ENCODE measurements at regions not wholly inside any gene's neighbourhood (a gene's known extent, or its start where the extent isn't known, plus 50 kb on each side); places are given as distances from the start of the nearest gene placed in this dataset.

DNA sequence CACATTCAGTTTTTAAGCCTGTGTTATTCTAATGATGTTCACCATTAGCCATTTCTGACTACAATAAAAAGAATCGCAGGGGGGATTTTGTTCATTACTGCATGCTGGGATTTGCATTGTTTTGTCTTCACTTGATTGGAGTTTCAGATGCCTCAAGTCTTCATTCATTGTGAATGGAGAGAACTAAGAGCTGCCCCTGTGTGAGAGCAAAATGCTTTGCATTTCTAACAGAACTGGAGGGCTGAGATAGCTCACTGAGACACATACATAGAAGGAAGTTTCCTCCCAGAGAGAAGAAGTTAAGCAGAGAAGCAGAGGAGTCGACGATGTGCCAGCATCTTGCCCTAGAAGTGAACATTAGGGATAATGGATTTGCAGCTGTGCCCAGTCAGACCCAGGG is 113.5 kb upstream of the GATB start:
- no peak for ATAC-seq

DNA sequence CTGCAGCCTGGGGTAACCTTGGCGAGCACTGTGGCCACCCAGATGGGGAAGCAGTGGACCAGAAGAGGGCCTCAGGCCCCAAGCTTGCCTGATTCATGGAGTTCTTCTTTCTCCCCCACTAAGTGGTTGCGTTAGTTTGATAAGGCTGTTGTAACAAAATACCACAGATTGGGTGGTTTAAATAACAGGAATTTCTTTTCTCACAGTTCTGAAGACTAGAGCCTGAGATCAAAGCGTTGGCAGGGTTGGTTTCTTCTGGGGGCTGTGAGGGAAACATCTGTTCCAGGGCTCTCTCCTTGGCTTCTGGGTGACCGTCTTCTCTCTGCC is 105.7 kb upstream of the GATB start:
- Histone ChIP-seq H3K4me3 (no peak overlapping the region), H3K36me3 (ENCODE audit: low read depth) (no peaks in the 10 kb centered on the region), H3K4me1 (ENCODE audit: low read depth) (no peaks in the 10 kb centered on the region), H3K9me3 (no peaks in the 10 kb centered on the region)
- TF ChIP-seq, protein P1, sequence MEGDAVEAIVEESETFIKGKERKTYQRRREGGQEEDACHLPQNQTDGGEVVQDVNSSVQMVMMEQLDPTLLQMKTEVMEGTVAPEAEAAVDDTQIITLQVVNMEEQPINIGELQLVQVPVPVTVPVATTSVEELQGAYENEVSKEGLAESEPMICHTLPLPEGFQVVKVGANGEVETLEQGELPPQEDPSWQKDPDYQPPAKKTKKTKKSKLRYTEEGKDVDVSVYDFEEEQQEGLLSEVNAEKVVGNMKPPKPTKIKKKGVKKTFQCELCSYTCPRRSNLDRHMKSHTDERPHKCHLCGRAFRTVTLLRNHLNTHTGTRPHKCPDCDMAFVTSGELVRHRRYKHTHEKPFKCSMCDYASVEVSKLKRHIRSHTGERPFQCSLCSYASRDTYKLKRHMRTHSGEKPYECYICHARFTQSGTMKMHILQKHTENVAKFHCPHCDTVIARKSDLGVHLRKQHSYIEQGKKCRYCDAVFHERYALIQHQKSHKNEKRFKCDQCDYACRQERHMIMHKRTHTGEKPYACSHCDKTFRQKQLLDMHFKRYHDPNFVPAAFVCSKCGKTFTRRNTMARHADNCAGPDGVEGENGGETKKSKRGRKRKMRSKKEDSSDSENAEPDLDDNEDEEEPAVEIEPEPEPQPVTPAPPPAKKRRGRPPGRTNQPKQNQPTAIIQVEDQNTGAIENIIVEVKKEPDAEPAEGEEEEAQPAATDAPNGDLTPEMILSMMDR (IDR thresholded peaks at IDR 0.05) = no peak
- ATAC-seq (no peak), DNase-seq (no peak)
- intact Hi-C loops (cut with DNase I, micrococcal nuclease) = no loop called here

More for the DNA sequence above, 113.5 kb upstream of the GATB start:
- intact Hi-C loops (cut with DNase I, micrococcal nuclease) = no loop called here
- Histone ChIP-seq H3K36me3 (ENCODE audit: low read depth) (no peaks in the 10 kb centered on the region), H3K4me1 (ENCODE audit: low read depth) (no peaks in the 10 kb centered on the region), H3K9me3 (no peaks in the 10 kb centered on the region), H3K4me3 (no peak overlapping the region)
- no peak for DNase-seq
- TF ChIP-seq, protein P1 (IDR thresholded peaks at IDR 0.05) = no peak

DNA sequence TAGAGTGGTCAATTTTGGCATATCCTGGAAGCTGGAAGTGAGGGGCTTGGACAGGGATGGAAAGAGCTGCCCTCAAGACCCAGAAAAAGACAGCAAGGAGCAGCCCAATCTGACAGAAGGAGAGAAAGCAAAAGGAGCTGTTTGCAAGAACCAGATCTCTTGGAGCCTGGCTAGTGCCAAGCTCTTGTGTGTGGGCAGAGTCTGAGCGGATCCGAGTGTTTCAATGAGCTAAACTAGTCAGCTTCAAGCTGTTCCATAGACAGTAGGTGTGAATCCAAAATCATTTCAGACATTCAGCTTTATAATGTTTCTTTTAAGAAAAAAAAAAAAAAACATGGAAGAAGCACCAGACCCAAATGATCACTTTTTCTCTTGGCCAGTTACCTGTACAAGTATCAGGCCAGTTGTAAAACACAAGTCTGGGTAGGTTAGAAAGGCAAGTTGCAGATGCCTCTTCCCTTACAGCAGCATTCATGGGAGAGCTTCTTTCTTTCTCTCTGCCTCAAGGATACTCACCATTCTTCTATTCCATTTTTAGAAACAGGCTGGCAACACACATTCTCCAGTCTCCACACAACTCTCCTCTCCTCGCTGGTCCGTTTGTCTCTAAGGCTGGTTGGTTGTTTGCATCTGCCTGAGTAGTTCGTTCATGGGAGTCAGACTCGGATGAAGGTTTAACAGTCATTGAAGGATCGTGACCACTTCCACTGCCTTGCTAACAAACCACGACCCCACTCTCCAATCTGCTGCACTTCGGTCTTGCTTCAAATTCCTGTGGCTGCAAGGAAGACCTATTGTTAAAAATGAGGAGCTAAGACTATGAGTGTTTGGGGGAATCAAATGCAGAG is 105.2 kb upstream of the GATB start:
- no peak overlapping the region for H3K4me3 ChIP-seq
- intact Hi-C loops (cut with DNase I, micrococcal nuclease) = no loop called here
- ATAC-seq (no peak), DNase-seq (no peak)
- no peaks in the 10 kb centered on the region for H3K4me1 ChIP-seq (ENCODE audit: low read depth)
- no peaks in the 10 kb centered on the region for H3K36me3 ChIP-seq (ENCODE audit: low read depth)
- TF ChIP-seq, protein P1 (IDR thresholded peaks at IDR 0.05) = no peak
- no peaks in the 10 kb centered on the region for H3K9me3 ChIP-seq

DNA sequence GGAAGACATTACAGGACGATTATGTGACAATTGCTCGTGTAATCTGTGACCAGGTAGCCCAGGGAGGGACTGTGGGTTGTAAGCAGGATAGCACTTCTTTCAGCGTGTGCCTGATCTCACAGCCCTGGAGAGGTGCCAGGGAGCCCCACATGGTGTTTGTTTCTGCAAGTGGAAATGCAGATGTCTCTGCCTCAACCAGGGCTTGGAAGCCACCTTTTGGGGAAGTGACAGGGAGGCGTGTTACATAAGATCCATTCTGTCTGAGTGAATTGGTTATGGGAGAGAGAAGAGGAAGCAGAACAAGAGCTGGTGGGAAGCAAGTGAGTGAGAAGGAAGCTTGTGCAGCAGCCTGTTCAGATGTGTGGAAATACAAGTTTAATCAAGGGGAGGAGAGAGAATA is 104.5 kb upstream of the GATB start:
- TF ChIP-seq, protein P1 (IDR thresholded peaks at IDR 0.05) = no peak
- Histone ChIP-seq H3K36me3 (ENCODE audit: low read depth) (no peaks in the 10 kb centered on the region), H3K4me1 (ENCODE audit: low read depth) (no peaks in the 10 kb centered on the region), H3K9me3 (no peaks in the 10 kb centered on the region), H3K4me3 (no peak overlapping the region)
- ATAC-seq = peak; percentile 52
- intact Hi-C loops (cut with DNase I, micrococcal nuclease) = no loop called here
- peak; percentile 57 to 61 (median 57) for DNase-seq

DNA sequence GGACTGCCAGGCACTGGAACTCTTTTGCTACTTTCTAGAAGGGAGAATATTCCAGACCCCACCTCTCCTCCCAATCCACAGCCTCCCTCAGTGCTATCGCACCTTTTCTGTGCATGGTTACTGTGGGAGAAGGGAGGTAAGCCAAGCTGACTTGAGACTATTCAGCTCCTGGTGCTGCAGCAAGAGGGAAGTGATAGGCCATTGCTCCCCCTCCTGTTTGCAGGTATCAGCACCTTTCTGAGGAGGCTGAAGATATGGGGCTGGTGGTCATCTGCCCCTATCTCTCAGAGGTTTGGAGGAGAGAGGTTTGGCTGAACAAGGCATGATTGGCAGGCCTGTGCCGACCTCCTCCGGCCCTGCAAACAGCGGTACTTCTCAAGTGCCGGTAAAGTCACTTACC is 103.3 kb upstream of the GATB start:
- no peak for DNase-seq
- intact Hi-C loops (cut with DNase I, micrococcal nuclease) = no loop called here
- ATAC-seq = no peak
- no peaks in the 10 kb centered on the region for H3K9me3 ChIP-seq
- no peaks in the 10 kb centered on the region for H3K4me1 ChIP-seq (ENCODE audit: low read depth)
- TF ChIP-seq, protein P1 (IDR thresholded peaks at IDR 0.05) = no peak
- no peaks in the 10 kb centered on the region for H3K36me3 ChIP-seq (ENCODE audit: low read depth)
- H3K4me3 ChIP-seq = no peak overlapping the region
